HCT116 (cell line): ENCODE measurements at regions not wholly inside any gene's neighbourhood (a gene's known extent, or its start where the extent isn't known, plus 50 kb on each side); places are given as distances from the start of the nearest gene placed in this dataset.

Source experiments
- ATAC-seq: fragments of 200-7000 bp; cut with Tn5 transposase; 2 replicates; pipeline ENCODE4 v1.9.1; 2020; ENCODE audit warnings: mild to moderate bottlenecking, moderate library complexity
- BruUV-seq: library from RNA; stranded (reverse); fragments of 400-500 nt; replicated peaks from 2 replicates; lab custom pipeline; 2021; lab: Mats Ljungman, UMichigan
- CTCF ChIA-PET: fragments of 300-600 bp; sonication (Branson Sonifier 250); formaldehyde crosslinking; loops from one replicate; lab custom pipeline; 2021; ENCODE audit warnings: antibody characterized with exemption; lab: Charles Lee
- POLR2A ChIA-PET: fragments of 300-600, 350-600 bp; sonication (Branson Sonifier 250); formaldehyde crosslinking; loops from one replicate; lab custom pipeline; 2021; ENCODE audit warnings: antibody characterized with exemption; lab: Charles Lee
- RAD21 ChIA-PET, 2 experiments: fragments of 300-600 bp; sonication (Branson Sonifier 250); formaldehyde crosslinking; loops; one replicate each; lab custom pipeline; 2023; ENCODE audit warnings: low total read pairs in 2 of 2; ENCODE audit not compliant: uncharacterized antibody in 2 of 2, unreplicated experiment in 2 of 2, low non-redundant PET in 1 of 2; lab: Charles Lee
- DNase-seq: peaks from one replicate; pipeline ENCODE4 v3.0.0-alpha.2; 2010; ENCODE audit warnings: low read depth, low spot score
- H2AFZ ChIP-seq: fragments of 200-600 bp; shearing (Covaris generic), sonication (generic); 2 replicates; pipeline ENCODE4 v1.6.1; 2017; ENCODE audit warnings: low read depth, mixed run types, mixed read lengths, antibody characterized with exemption, low read length; ENCODE audit not compliant: poor library complexity, severe bottlenecking
- H3K27ac ChIP-seq: 2 replicates; pipeline ENCODE4 v1.5.1; 2012; ENCODE audit warnings: low read depth, low read length
- H3K27me3 ChIP-seq: fragments of 200-600 bp; sonication (generic); 2 replicates; pipeline ENCODE4 v1.6.1; 2016; ENCODE audit warnings: mixed run types, low read length, mixed read lengths; ENCODE audit not compliant: insufficient read depth
- H3K36me3 ChIP-seq, 2 experiments: fragments of 200-500 bp in 1 of 2; fragments of 200-600 bp in 1 of 2; sonication (Bioruptor generic) in 1 of 2; sonication (generic) in 1 of 2; 2 replicates each; pipeline versions ENCODE4 v1.5.1 to v1.6.1; 2014 to 2016; ENCODE audit warnings: low read length in 2 of 2, inconsistent platforms in 1 of 2, mixed read lengths in 1 of 2, mixed run types in 1 of 2; ENCODE audit not compliant: insufficient read depth in 2 of 2, control insufficient read depth in 1 of 2
- H3K4me1 ChIP-seq, 2 experiments: fragments of 200-600 bp in 1 of 2; sonication (generic) in 1 of 2; 2 replicates each; pipeline versions ENCODE4 v1.5.1 to v1.6.1; 2012 to 2017; ENCODE audit warnings: low read length in 2 of 2, inconsistent platforms in 1 of 2, mild to moderate bottlenecking in 1 of 2, mixed read lengths in 1 of 2, mixed run types in 1 of 2, moderate library complexity in 1 of 2; ENCODE audit not compliant: insufficient read depth in 2 of 2, control insufficient read depth in 1 of 2
- H3K4me2 ChIP-seq: fragments of 200-600 bp; sonication (generic); 2 replicates; pipeline ENCODE4 v1.6.1; 2017; ENCODE audit warnings: mixed run types, low read length, mixed read lengths
- H3K4me3 ChIP-seq, 2 experiments: fragments of 200-600 bp in 1 of 2; sonication (generic) in 1 of 2; replicated peaks in 1 of 2; 2 replicates each; pipeline ENCODE4 v1.5.1; 2011 to 2016; ENCODE audit warnings: low read length in 2 of 2, control low read depth in 1 of 2, low read depth in 1 of 2, mild to moderate bottlenecking in 1 of 2, mixed read lengths in 1 of 2, mixed run types in 1 of 2
- H3K79me2 ChIP-seq: fragments of 200-600 bp; sonication (generic); 2 replicates; pipeline ENCODE4 v1.6.1; 2017; ENCODE audit warnings: mild to moderate bottlenecking, mixed run types, low read length, moderate library complexity, mixed read lengths; ENCODE audit not compliant: insufficient read depth
- H3K9ac ChIP-seq: fragments of 200-600 bp; sonication (generic); 2 replicates; pipeline ENCODE4 v1.6.1; 2016; ENCODE audit warnings: low read length, mixed read lengths
- H3K9me2 ChIP-seq: fragments of 200-600 bp; sonication (generic), shearing (Covaris generic); 2 replicates; pipeline ENCODE4 v1.6.1; 2017; ENCODE audit warnings: mixed run types, mild to moderate bottlenecking, moderate library complexity; ENCODE audit not compliant: insufficient read depth
- H3K9me3 ChIP-seq, 2 experiments: fragments of 200-500 bp in 1 of 2; fragments of 200-600 bp in 1 of 2; sonication (Bioruptor generic) in 1 of 2; sonication (generic) in 1 of 2; 2 replicates each; pipeline ENCODE4 v1.6.1; 2014 to 2017; ENCODE audit warnings: low read length in 2 of 2, mixed read lengths in 2 of 2, inconsistent platforms in 1 of 2, low read depth in 1 of 2, mild to moderate bottlenecking in 1 of 2, mixed run types in 1 of 2, moderate library complexity in 1 of 2; ENCODE audit not compliant: control insufficient read depth in 1 of 2, insufficient read depth in 1 of 2
- H4K20me1 ChIP-seq: fragments of 200-600 bp; sonication (generic), shearing (Covaris generic); 2 replicates; pipeline ENCODE4 v1.6.1; 2017; ENCODE audit warnings: mixed run types, mild to moderate bottlenecking, moderate library complexity; ENCODE audit not compliant: insufficient read depth
- CBX3 ChIP-seq: IDR thresholded peaks from 2 replicates; pipeline ENCODE4 v1.6.1; 2012; ENCODE audit warnings: low read depth
- EGR1 ChIP-seq: IDR thresholded peaks from 2 replicates; pipeline ENCODE4 v1.6.1; 2012; ENCODE audit warnings: low read depth
- EZH2 ChIP-seq: fragments of 200-600 bp; sonication (generic); IDR thresholded peaks from 2 replicates; pipeline ENCODE4 v1.6.1; 2017; ENCODE audit warnings: antibody characterized with exemption, mixed run types
- EZH2phosphoT487 ChIP-seq: fragments of 200-600 bp; IDR thresholded peaks from 2 replicates; pipeline ENCODE4 v1.6.1; 2018; ENCODE audit warnings: antibody characterized with exemption, borderline replicate concordance
- POLR2AphosphoS5 ChIP-seq: IDR thresholded peaks from 2 replicates; pipeline ENCODE4 v1.6.1; 2011; ENCODE audit warnings: mild to moderate bottlenecking, low read depth, low read length, moderate library complexity
- RAD21 ChIP-seq: IDR thresholded peaks from 2 replicates; pipeline ENCODE4 v1.6.1; 2012; ENCODE audit warnings: low read depth, mild to moderate bottlenecking
- SIN3A ChIP-seq: IDR thresholded peaks from 2 replicates; pipeline ENCODE4 v1.6.1; 2012; ENCODE audit warnings: low read depth
- TCF7L2 ChIP-seq: IDR thresholded peaks from 2 replicates; pipeline ENCODE4 v1.7.0; 2011; ENCODE audit warnings: borderline replicate concordance, inconsistent platforms; ENCODE audit not compliant: insufficient read depth, insufficient read length; ENCODE audit errors: extremely low read depth
- YY1 ChIP-seq: IDR thresholded peaks from 2 replicates; pipeline ENCODE4 v1.6.1; 2011; ENCODE audit warnings: low read length, low read depth, moderate library complexity, mild to moderate bottlenecking; ENCODE audit not compliant: insufficient replicate concordance; ENCODE audit errors: extremely low read depth
- ZFX ChIP-seq: fragments of 450-650 bp; IDR thresholded peaks from 2 replicates; pipeline ENCODE4 v1.6.1; 2017
- ZNF274 ChIP-seq: fragments of 200-500 bp; sonication (Bioruptor generic); IDR thresholded peaks from 2 replicates; pipeline ENCODE4 v1.6.1; 2014; ENCODE audit warnings: mild to moderate bottlenecking, low read depth, low read length, inconsistent platforms
- intact Hi-C: fragments of 100-400 bp; cut with micrococcal nuclease; formaldehyde crosslinking; loops from 2 replicates; pipeline ENCODE4 v1.10.0; 2022
- TF ChIP-seq, protein P1 (sequence below), 3 experiments: fragments of 200-600 bp in 1 of 3; sonication (generic) in 1 of 3; IDR thresholded peaks in 2 of 3; conservative IDR thresholded peaks in 1 of 3; 2 replicates each; pipeline ENCODE4 v1.5.1; 2012 to 2017; ENCODE audit warnings: low read depth in 2 of 3, low read length in 2 of 3, antibody characterized with exemption in 1 of 3, borderline replicate concordance in 1 of 3, control low read depth in 1 of 3, mild to moderate bottlenecking in 1 of 3, mixed read lengths in 1 of 3, mixed run types in 1 of 3, moderate library complexity in 1 of 3; ENCODE audit not compliant: insufficient read depth in 1 of 3
- TF ChIP-seq, protein P2 (sequence below): IDR thresholded peaks from 2 replicates; pipeline ENCODE4 v1.6.1; 2012
- TF ChIP-seq, protein P3 (sequence below): IDR thresholded peaks from 2 replicates; pipeline ENCODE4 v1.6.1; 2012; ENCODE audit warnings: low read depth

DNA sequence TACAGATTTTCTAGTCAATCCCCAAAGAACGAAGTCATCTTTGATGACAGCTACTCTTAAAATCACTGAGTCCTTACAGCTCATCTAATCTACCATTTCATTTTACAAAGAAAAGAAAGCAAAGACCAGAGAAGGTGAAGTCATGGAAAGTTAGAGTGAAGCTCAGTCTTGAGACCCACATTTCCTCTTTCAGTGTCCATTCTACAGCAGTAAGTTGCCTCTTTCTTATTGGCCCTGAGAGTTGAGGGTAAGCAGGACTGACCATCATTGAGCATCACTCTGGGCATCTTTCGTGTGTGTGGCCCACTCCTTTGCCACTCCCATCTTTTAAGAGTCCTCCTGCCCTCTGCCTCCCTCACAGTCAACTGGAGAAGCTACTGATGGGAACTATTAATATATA lies 251.8 kb upstream of the NR4A3 start (continued):
- TF ChIP-seq, protein P1, sequence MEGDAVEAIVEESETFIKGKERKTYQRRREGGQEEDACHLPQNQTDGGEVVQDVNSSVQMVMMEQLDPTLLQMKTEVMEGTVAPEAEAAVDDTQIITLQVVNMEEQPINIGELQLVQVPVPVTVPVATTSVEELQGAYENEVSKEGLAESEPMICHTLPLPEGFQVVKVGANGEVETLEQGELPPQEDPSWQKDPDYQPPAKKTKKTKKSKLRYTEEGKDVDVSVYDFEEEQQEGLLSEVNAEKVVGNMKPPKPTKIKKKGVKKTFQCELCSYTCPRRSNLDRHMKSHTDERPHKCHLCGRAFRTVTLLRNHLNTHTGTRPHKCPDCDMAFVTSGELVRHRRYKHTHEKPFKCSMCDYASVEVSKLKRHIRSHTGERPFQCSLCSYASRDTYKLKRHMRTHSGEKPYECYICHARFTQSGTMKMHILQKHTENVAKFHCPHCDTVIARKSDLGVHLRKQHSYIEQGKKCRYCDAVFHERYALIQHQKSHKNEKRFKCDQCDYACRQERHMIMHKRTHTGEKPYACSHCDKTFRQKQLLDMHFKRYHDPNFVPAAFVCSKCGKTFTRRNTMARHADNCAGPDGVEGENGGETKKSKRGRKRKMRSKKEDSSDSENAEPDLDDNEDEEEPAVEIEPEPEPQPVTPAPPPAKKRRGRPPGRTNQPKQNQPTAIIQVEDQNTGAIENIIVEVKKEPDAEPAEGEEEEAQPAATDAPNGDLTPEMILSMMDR (IDR thresholded peaks at IDR 0.05 in 2 of 3, conservative IDR thresholded peaks at IDR 0.05 in 1 of 3; ENCODE audit: borderline replicate concordance in 1 of 3, insufficient read depth in 1 of 3, low read depth in 2 of 3, low read length in 2 of 3): no peak

DNA sequence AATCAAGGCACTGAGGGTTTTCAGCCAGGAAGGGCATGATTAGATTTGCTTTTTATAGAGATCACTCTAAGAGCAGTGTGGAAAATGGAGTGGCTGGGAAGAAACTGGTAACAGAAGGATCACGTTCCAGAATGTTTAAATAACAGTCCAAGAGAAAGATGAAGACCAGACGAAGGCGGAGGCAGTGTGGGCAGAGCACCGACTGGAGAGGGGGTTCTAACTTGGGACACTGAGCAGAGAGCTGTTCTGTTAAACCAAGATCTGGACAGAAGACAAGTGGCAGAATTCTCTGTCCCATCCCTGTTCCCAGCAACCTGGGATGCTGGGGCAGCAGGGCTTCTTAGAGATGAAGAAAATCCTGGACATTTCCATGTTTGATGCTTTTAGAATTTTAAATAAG lies 249.1 kb upstream of the NR4A3 start:
- POLR2A ChIA-PET: no interaction called here
- Histone ChIP-seq H3K9ac (no peak overlapping the region), H3K9me3 (no peaks in the 10 kb centered on the region), H3K4me2 (no peak overlapping the region), H3K4me3 (no peak overlapping the region)
- CTCF ChIA-PET: no interaction called here
- intact Hi-C loops: no loop called here
- no peak for DNase-seq
- no peak for TF ChIP-seq CBX3
- no peak for TF ChIP-seq SIN3A
- no peak for TF ChIP-seq POLR2AphosphoS5
- no peak for TF ChIP-seq EZH2
- TF ChIP-seq, all 23 proteins: peak for 0
- no peak for ATAC-seq
- Histone ChIP-seq H3K79me2 (no peaks in the 10 kb centered on the region), H3K4me1 (no peaks in the 10 kb centered on the region), H3K9me2 (no peaks in the 10 kb centered on the region), H3K36me3 (no peaks in the 10 kb centered on the region), H3K27ac (no peak overlapping the region), H3K27me3 (peaks cover 22% of the 10 kb centered on the region; the same call in 1 of the 2 replicates), H4K20me1 (no peaks in the 10 kb centered on the region), H2AFZ (no peak overlapping the region)
- BruUV-seq: no TSS peak
- RAD21 ChIA-PET: no interaction called here

DNA sequence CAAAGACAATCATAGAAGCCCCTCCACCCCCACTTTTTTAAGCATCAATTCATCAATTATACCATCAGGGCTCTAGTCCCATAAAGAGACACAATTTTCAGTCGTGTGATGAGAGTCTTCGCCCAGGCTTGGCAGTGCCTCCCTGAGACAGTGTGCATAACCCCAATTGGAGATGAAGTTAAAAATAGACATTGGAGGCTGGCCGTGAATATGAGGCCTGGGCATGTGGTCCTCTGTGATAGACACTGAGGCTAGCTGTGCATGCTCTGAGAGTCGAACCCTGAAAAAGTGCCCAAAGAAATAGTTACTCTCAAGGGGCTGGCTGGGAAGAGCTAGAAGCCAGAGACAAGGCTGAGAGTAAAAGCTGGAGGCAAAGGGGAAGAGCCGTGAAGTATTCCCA lies 248.6 kb upstream of the NR4A3 start:
- ChIA-PET CTCF (interaction anchor here (0.7 kb wide), 1 partner anchor 1419 kb away, joined by 3 read pairs; no protein-coding TSS in a partner anchor), RAD21 (no interaction called here), POLR2A (no interaction called here)
- no peak overlapping the region for H3K27ac ChIP-seq
- H3K4me1 ChIP-seq: no peaks in the 10 kb centered on the region
- no peak for ATAC-seq
- no peaks in the 10 kb centered on the region for H3K36me3 ChIP-seq
- no peaks in the 10 kb centered on the region for H3K79me2 ChIP-seq
- no peak overlapping the region for H3K9ac ChIP-seq
- no peaks in the 10 kb centered on the region for H4K20me1 ChIP-seq
- H3K27me3 ChIP-seq: peaks cover 21% of the 10 kb centered on the region; the same call in 1 of the 2 replicates
- H3K9me2 ChIP-seq: no peaks in the 10 kb centered on the region
- no peak overlapping the region for H3K4me2 ChIP-seq
- DNase-seq: no peak
- no peak overlapping the region for H2AFZ ChIP-seq
- intact Hi-C loops: no loop called here
- no TSS peak for BruUV-seq
- H3K9me3 ChIP-seq: no peaks in the 10 kb centered on the region
- H3K4me3 ChIP-seq: no peak overlapping the region
- TF ChIP-seq TCF7L2 (no peak), ZFX (no peak), RAD21 (no peak), POLR2AphosphoS5 (no peak), EGR1 (no peak), ZNF274 (no peak), EZH2phosphoT487 (no peak), CBX3 (no peak), YY1 (no peak)
- TF ChIP-seq, protein P2, sequence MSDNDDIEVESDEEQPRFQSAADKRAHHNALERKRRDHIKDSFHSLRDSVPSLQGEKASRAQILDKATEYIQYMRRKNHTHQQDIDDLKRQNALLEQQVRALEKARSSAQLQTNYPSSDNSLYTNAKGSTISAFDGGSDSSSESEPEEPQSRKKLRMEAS: no peak
- TF ChIP-seq, protein P3, sequence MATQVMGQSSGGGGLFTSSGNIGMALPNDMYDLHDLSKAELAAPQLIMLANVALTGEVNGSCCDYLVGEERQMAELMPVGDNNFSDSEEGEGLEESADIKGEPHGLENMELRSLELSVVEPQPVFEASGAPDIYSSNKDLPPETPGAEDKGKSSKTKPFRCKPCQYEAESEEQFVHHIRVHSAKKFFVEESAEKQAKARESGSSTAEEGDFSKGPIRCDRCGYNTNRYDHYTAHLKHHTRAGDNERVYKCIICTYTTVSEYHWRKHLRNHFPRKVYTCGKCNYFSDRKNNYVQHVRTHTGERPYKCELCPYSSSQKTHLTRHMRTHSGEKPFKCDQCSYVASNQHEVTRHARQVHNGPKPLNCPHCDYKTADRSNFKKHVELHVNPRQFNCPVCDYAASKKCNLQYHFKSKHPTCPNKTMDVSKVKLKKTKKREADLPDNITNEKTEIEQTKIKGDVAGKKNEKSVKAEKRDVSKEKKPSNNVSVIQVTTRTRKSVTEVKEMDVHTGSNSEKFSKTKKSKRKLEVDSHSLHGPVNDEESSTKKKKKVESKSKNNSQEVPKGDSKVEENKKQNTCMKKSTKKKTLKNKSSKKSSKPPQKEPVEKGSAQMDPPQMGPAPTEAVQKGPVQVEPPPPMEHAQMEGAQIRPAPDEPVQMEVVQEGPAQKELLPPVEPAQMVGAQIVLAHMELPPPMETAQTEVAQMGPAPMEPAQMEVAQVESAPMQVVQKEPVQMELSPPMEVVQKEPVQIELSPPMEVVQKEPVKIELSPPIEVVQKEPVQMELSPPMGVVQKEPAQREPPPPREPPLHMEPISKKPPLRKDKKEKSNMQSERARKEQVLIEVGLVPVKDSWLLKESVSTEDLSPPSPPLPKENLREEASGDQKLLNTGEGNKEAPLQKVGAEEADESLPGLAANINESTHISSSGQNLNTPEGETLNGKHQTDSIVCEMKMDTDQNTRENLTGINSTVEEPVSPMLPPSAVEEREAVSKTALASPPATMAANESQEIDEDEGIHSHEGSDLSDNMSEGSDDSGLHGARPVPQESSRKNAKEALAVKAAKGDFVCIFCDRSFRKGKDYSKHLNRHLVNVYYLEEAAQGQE: no peak
